Right lobe of liver (tissue), 6 donors: ENCODE measurements at regions not wholly inside any gene's neighbourhood (a gene's known extent, or its start where the extent isn't known, plus 50 kb on each side); places are given as distances from the start of the nearest gene placed in this dataset.

Source experiments
- ATAC-seq, 4 donors: fragments of 200-7000 bp; cut with Tn5 transposase; one replicate each; pipeline ENCODE4 v1.9.1; 2020; ENCODE audit warnings: mild to moderate bottlenecking in 4 of 4, moderate library complexity in 4 of 4
- DNase-seq, 3 donors: peaks; one replicate each; pipeline ENCODE4 v3.0.0-alpha.2; 2020
- H3K27ac ChIP-seq, 3 donors: fragments of 200-600 bp; one replicate each; pipeline ENCODE4 v1.8.0; 2022
- H3K27me3 ChIP-seq, 2 donors: fragments of 200-600 bp; one replicate each; pipeline ENCODE4 v1.8.0; 2022
- H3K36me3 ChIP-seq, 4 donors: fragments of 200-600 bp; sonication (generic) in 1 of 4; one replicate each; pipeline versions ENCODE4 v1.5.1 to v1.8.0; 2017 to 2022; ENCODE audit warnings: control low read depth in 1 of 4
- H3K4me1 ChIP-seq, 4 donors: fragments of 200-600 bp; sonication (generic) in 1 of 4; one replicate each; pipeline versions ENCODE4 v1.5.1 to v1.8.0; 2017 to 2022; ENCODE audit warnings: control low read depth in 1 of 4
- H3K4me3 ChIP-seq, 3 donors: fragments of 200-600 bp; one replicate each; pipeline ENCODE4 v1.8.0; 2022
- H3K9me3 ChIP-seq, 4 donors: fragments of 200-600 bp; sonication (generic) in 1 of 4; one replicate each; pipeline versions ENCODE4 v1.5.1 to v1.8.0; 2017 to 2022; ENCODE audit warnings: control low read depth in 1 of 4
- POLR2A ChIP-seq: fragments of 450-650 bp; IDR thresholded peaks from one replicate; pipeline ENCODE4 v1.6.1; 2017; ENCODE audit warnings: antibody characterized with exemption, mild to moderate bottlenecking
- WGBS: methylation state at CpG from one replicate; pipeline ENCODE4 v1.1.6; 2018; ENCODE audit warnings: low coverage, low lambda C conversion rate; ENCODE audit not compliant: insufficient coverage; ENCODE audit errors: missing lambda C conversion rate; 5-methylcytosine and 5-hydroxymethylcytosine counted together
- intact Hi-C, 2 donors: fragments of 100-400 bp; cut with DNase I; formaldehyde crosslinking; loops; one replicate each; pipeline versions ENCODE4 v1.11.2 to v1.14.1; 2022
- TF ChIP-seq, protein P1 (sequence below), 4 donors: fragments of 200-600 bp in 3 of 4; fragments of 450-650 bp in 1 of 4; IDR thresholded peaks; one replicate each; pipeline versions ENCODE4 v1.5.1 to v1.8.0; 2016 to 2022; ENCODE audit warnings: antibody characterized with exemption in 4 of 4, mild to moderate bottlenecking in 2 of 4
- donor health status: DM: no; HTN: yes; CAD: no.
- donor health status: DM: no; HTN: no; CAD: no.
- donor health status: DM: no; HTN: no; CAD: no.
- donor health status: DM: no; HTN: yes; CAD: no.
- donor health status: DM: no; HTN: yes; CAD: no.

DNA sequence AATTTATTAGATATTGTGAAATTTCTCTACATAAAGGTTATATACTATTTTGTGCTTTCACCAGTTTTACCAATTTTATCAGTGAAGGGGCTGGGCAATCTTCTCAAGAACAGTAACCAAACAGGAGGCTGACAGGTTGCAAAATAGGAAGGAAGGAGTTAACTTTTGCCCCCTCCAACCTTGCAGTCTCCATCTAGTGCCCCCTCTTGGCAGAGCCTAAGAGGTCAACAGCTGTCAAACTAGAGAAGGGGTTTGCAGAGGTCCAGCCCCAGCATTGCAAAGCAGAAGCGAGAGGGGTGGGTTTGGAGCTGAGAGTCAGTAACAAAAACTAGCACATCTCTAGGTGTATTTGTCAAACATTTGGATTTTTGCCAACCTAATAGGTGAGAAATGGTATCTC is 391.0 kb downstream of the CDC5L start:
- Histone ChIP-seq H3K27ac (no peak overlapping the region), H3K36me3 (no peaks in the 10 kb centered on the region), H3K4me1 (no peaks in the 10 kb centered on the region), H3K4me3 (no peak overlapping the region), H3K9me3 (no peaks in the 10 kb centered on the region), H3K27me3 (no peaks in the 10 kb centered on the region)
- 92% methylated on average over 1 of the region's 1 CpG for WGBS
- ATAC-seq: no peak
- intact Hi-C loops: no loop called here
- TF ChIP-seq, protein P1, sequence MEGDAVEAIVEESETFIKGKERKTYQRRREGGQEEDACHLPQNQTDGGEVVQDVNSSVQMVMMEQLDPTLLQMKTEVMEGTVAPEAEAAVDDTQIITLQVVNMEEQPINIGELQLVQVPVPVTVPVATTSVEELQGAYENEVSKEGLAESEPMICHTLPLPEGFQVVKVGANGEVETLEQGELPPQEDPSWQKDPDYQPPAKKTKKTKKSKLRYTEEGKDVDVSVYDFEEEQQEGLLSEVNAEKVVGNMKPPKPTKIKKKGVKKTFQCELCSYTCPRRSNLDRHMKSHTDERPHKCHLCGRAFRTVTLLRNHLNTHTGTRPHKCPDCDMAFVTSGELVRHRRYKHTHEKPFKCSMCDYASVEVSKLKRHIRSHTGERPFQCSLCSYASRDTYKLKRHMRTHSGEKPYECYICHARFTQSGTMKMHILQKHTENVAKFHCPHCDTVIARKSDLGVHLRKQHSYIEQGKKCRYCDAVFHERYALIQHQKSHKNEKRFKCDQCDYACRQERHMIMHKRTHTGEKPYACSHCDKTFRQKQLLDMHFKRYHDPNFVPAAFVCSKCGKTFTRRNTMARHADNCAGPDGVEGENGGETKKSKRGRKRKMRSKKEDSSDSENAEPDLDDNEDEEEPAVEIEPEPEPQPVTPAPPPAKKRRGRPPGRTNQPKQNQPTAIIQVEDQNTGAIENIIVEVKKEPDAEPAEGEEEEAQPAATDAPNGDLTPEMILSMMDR (IDR thresholded peaks at IDR 0.05): no peak
- TF ChIP-seq POLR2A: no peak
- DNase-seq: no peak
